ENCODE measurements at regions not wholly inside any gene's neighbourhood (a gene's known extent, or its start where the extent isn't known, plus 50 kb on each side); places are given as distances from the start of the nearest gene placed in this dataset.

GRCh38 chr10:89900554-89900953, 199.2 kb downstream of the KIF20B start:
- peaks cover 2% of the 10 kb centered on the region in 3 donors for H3K27me3 Mint-ChIP-seq (ENCODE audit: low read depth in 3 of 3)
- no peaks in the 10 kb centered on the region for H3K36me3 Mint-ChIP-seq
- H3K9me3 Mint-ChIP-seq = no peaks in the 10 kb centered on the region
- H3K4me1 Mint-ChIP-seq = no peaks in the 10 kb centered on the region
- no peak for DNase-seq
- H3K4me3 Mint-ChIP-seq = no peak overlapping the region
- H3K27ac Mint-ChIP-seq = no peak overlapping the region

DNA sequence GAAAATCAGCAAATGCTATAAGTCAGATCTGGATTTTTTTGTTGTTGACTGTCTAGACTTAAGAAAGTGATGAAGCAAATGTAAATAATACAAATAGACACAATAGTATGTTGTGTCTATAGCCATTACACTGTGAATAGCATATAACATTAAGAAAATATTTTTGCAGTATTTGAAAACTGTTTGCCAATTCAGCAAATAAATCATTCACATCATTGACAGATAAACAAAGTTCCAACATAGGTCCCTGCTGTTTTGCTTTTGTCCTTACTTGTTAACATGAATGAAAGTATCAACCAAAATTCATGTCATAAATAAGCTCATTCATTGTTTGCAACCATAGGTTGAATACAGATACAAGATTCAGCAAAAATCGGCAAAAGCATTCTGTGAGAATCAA, 200.5 kb downstream of the KIF20B start:
- no peaks in the 10 kb centered on the region for H3K9me3 Mint-ChIP-seq
- DNase-seq = no peak
- H3K36me3 Mint-ChIP-seq = no peaks in the 10 kb centered on the region
- H3K4me1 Mint-ChIP-seq = no peaks in the 10 kb centered on the region
- H3K4me3 Mint-ChIP-seq = no peak overlapping the region
- peaks cover 0 to 2% (median 2%) of the 10 kb centered on the region in 3 donors for H3K27me3 Mint-ChIP-seq (ENCODE audit: low read depth in 3 of 3)
- H3K27ac Mint-ChIP-seq = no peak overlapping the region

GRCh38 chr10:89904755-89905154, 203.4 kb downstream of the KIF20B start:
- DNase-seq = no peak
- Mint-ChIP-seq H3K27me3 (ENCODE audit: low read depth in 3 of 3) (peaks cover 0 to 2% (median 2%) of the 10 kb centered on the region in 3 donors), H3K4me1 (no peaks in the 10 kb centered on the region), H3K27ac (no peak overlapping the region), H3K4me3 (no peak overlapping the region), H3K9me3 (peaks cover 0 to 4% (median 0%) of the 10 kb centered on the region in 6 donors), H3K36me3 (no peaks in the 10 kb centered on the region)

DNA sequence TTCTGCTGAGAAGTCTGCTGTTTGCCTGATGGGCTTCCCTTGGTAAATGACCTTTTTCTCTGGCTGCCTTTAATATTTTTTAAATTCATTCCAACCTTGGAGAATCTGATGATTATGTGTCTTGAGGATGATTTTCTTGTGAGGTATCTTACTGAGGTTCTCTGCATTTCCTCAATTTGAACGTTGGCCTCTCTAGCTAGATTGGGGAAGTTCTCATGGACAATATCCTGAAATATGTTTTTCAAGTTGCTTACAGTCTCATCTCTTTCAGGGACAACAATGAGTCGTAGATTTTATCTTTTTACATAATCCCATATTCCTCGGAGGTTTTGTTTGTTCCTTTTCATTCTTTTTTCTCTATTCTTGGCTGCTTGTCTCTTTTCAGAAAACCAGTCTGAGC, 208.4 kb downstream of the KIF20B start:
- peaks cover 0 to 7% (median 0%) of the 10 kb centered on the region in 3 donors for H3K27me3 Mint-ChIP-seq (ENCODE audit: low read depth in 3 of 3)
- H3K4me3 Mint-ChIP-seq = no peak overlapping the region
- H3K36me3 Mint-ChIP-seq = no peaks in the 10 kb centered on the region
- no peak overlapping the region for H3K27ac Mint-ChIP-seq
- H3K9me3 Mint-ChIP-seq = peaks cover 0 to 7% (median 0%) of the 10 kb centered on the region in 6 donors
- H3K4me1 Mint-ChIP-seq = no peaks in the 10 kb centered on the region
- no peak for DNase-seq

GRCh38 chr10:89915021-89915420, 213.6 kb downstream of the KIF20B start:
- Mint-ChIP-seq H3K36me3 (no peaks in the 10 kb centered on the region), H3K27me3 (ENCODE audit: low read depth in 3 of 3) (peaks cover 0 to 4% (median 0%) of the 10 kb centered on the region in 3 donors), H3K9me3 (peaks cover 0 to 3% (median 0%) of the 10 kb centered on the region in 6 donors), H3K4me1 (no peaks in the 10 kb centered on the region), H3K4me3 (no peak overlapping the region), H3K27ac (no peak overlapping the region)
- DNase-seq = no peak

DNA sequence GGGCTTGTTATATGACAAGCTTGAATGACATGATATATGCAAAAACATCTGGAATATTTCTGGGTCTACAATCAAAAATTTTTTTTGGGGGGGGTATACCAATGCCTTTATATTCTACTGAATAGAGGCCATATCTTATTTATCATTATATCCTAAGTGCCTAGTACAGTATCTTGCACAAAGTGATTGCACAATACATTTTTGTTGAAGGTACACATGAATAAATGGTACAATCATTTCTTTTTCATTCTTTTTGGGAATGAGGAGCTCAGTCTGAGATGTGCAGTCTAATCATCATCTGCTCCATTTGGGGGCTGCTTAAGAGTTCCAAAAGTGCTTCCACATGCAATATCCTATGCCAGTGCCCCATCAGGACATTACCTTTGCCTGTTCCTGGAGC, 214.6 kb downstream of the KIF20B start:
- peaks cover 0 to 3% (median 0%) of the 10 kb centered on the region in 6 donors for H3K9me3 Mint-ChIP-seq
- no peak overlapping the region for H3K4me3 Mint-ChIP-seq
- no peaks in the 10 kb centered on the region for H3K36me3 Mint-ChIP-seq
- H3K27ac Mint-ChIP-seq = no peak overlapping the region
- no peak for DNase-seq
- no peaks in the 10 kb centered on the region for H3K4me1 Mint-ChIP-seq
- no peaks in the 10 kb centered on the region for H3K27me3 Mint-ChIP-seq (ENCODE audit: low read depth in 3 of 3)

DNA sequence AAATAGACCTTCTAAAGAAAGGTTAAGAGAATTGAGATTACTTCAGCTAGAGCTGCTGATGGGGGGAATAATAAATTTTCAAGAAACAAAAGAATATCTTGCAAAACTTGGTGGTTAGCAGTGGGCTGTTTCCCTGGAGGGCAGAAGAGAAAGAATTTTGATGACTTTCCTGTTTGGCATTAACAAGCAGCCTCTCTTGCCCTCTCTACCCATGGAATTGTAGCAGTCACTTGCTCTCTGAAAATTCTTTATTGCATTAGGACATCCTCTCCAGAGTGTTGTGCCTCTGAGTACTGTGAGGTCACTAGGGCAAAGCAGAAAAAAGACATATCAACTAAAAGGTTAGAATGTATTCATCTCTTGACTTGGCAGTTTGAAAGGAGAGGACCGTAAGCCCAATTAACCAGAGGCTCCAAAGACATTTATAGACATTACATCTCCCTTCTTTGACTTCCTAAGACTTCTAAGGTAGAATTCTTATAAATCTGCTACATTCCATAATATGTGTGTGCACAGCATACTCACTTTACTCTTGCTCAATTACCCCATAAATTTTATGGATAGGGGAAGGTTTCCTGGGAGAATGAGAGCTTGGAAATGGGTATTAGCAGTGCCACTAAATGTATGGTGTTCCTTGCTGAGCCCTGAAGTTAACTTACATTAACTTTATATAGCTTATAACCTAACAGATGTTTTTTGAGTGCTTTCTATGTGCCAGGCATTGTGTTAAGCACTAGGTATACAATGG, 215.3 kb downstream of the KIF20B start:
- no peak for DNase-seq
- Mint-ChIP-seq H3K27ac (no peak overlapping the region), H3K9me3 (peaks cover 0 to 1% (median 0%) of the 10 kb centered on the region in 6 donors), H3K4me3 (no peak overlapping the region), H3K4me1 (no peaks in the 10 kb centered on the region), H3K36me3 (no peaks in the 10 kb centered on the region), H3K27me3 (ENCODE audit: low read depth in 3 of 3) (no peaks in the 10 kb centered on the region)

GRCh38 chr10:89921403-89921802, 220.0 kb downstream of the KIF20B start:
- Mint-ChIP-seq H3K4me1 (no peaks in the 10 kb centered on the region), H3K36me3 (no peaks in the 10 kb centered on the region), H3K4me3 (no peak overlapping the region), H3K9me3 (no peaks in the 10 kb centered on the region), H3K27ac (no peak overlapping the region), H3K27me3 (ENCODE audit: low read depth in 3 of 3) (no peaks in the 10 kb centered on the region)
- DNase-seq = no peak

- H3K4me3 Mint-ChIP-seq = no peak overlapping the region
- H3K4me1 Mint-ChIP-seq = no peaks in the 10 kb centered on the region
Observed at GRCh38 chr10:89923661-89924060, 222.3 kb downstream of the KIF20B start.

DNA sequence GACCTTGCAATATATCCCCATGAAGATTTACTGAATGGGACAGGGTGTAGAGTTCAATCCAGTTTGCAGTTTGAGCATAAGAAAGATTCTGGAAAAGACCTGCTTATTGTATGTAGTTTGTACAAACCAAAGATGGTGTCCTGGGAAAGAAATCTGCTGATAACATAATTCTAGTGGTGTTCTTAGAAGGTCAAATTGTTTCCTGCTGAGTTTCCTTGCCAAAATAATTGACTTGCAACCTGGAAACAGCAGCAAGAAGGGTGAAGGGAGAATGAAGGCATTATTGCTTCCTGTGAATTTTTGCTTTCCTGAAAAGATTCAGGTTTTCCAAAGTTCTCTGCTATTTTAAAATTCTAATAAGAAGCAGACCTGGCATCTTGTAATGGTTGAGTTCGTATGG, 222.9 kb downstream of the KIF20B start:
- Mint-ChIP-seq H3K4me3 (no peak overlapping the region), H3K27ac (no peak overlapping the region), H3K36me3 (no peaks in the 10 kb centered on the region), H3K4me1 (no peaks in the 10 kb centered on the region), H3K9me3 (no peaks in the 10 kb centered on the region), H3K27me3 (ENCODE audit: low read depth in 3 of 3) (no peaks in the 10 kb centered on the region)
- DNase-seq = no peak

More at GRCh38 chr10:89923661-89924060, 222.3 kb downstream of the KIF20B start:
- Mint-ChIP-seq H3K9me3 (no peaks in the 10 kb centered on the region), H3K27ac (no peak overlapping the region), H3K27me3 (ENCODE audit: low read depth in 3 of 3) (no peaks in the 10 kb centered on the region), H3K36me3 (no peaks in the 10 kb centered on the region)
- no peak for DNase-seq

GRCh38 chr10:89926736-89927135, 225.3 kb downstream of the KIF20B start:
- no peaks in the 10 kb centered on the region for H3K27me3 Mint-ChIP-seq (ENCODE audit: low read depth in 3 of 3)
- no peak overlapping the region for H3K27ac Mint-ChIP-seq
- H3K4me1 Mint-ChIP-seq = no peaks in the 10 kb centered on the region
- H3K9me3 Mint-ChIP-seq = no peaks in the 10 kb centered on the region
- H3K36me3 Mint-ChIP-seq = no peaks in the 10 kb centered on the region
- no peak overlapping the region for H3K4me3 Mint-ChIP-seq
- DNase-seq = no peak

- Mint-ChIP-seq H3K4me1 (no peaks in the 10 kb centered on the region), H3K4me3 (no peak overlapping the region)
Observed at GRCh38 chr10:89929282-89930026, 228.1 kb downstream of the KIF20B start.

GRCh38 chr10:89937494-89937893, 236.1 kb downstream of the KIF20B start:
- no peak for DNase-seq
- no peak overlapping the region for H3K27ac Mint-ChIP-seq
- no peak overlapping the region for H3K4me3 Mint-ChIP-seq
- no peaks in the 10 kb centered on the region for H3K4me1 Mint-ChIP-seq
- H3K9me3 Mint-ChIP-seq = peaks cover 0 to 13% (median 2%) of the 10 kb centered on the region in 6 donors
- H3K36me3 Mint-ChIP-seq = no peaks in the 10 kb centered on the region
- H3K27me3 Mint-ChIP-seq (ENCODE audit: low read depth in 3 of 3) = peaks cover 0 to 4% (median 1%) of the 10 kb centered on the region in 3 donors

More at GRCh38 chr10:89929282-89930026, 228.1 kb downstream of the KIF20B start:
- peaks cover 0 to 1% (median 0%) of the 10 kb centered on the region in 3 donors for H3K27me3 Mint-ChIP-seq (ENCODE audit: low read depth in 3 of 3)
- peaks cover 0 to 1% (median 0%) of the 10 kb centered on the region in 6 donors for H3K9me3 Mint-ChIP-seq
- no peaks in the 10 kb centered on the region for H3K36me3 Mint-ChIP-seq
- H3K27ac Mint-ChIP-seq = no peak overlapping the region
- DNase-seq = no peak

DNA sequence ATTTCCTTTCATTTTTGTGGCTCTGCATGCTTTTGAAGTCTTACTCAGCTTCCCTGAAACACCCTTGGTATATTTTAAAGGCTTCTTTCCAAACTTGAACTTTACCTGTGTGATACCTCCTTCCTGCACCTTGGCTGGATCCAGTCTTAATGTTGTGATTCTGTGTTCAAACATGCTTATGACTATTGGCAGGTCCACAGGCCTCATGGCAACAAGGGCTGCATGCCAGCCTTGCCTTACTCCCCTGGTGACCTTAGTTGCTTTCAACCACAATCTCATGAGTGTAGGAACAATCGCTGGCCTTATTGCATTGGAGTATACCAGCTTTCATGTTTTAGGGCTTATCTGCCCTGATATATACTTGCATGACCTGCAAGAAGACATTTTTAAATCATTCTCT, 238.7 kb downstream of the KIF20B start:
- Mint-ChIP-seq H3K36me3 (no peaks in the 10 kb centered on the region), H3K4me1 (no peaks in the 10 kb centered on the region), H3K4me3 (no peak overlapping the region), H3K9me3 (peaks cover 0 to 8% (median 2%) of the 10 kb centered on the region in 6 donors), H3K27ac (no peak overlapping the region), H3K27me3 (ENCODE audit: low read depth in 3 of 3) (peaks cover 0 to 4% (median 2%) of the 10 kb centered on the region in 3 donors)
- no peak for DNase-seq

All from immature natural killer cell (primary cell).